ENCODE measurements at regions not wholly inside any gene's neighbourhood (a gene's known extent, or its start where the extent isn't known, plus 50 kb on each side); places are given as distances from the start of the nearest gene placed in this dataset.

DNA sequence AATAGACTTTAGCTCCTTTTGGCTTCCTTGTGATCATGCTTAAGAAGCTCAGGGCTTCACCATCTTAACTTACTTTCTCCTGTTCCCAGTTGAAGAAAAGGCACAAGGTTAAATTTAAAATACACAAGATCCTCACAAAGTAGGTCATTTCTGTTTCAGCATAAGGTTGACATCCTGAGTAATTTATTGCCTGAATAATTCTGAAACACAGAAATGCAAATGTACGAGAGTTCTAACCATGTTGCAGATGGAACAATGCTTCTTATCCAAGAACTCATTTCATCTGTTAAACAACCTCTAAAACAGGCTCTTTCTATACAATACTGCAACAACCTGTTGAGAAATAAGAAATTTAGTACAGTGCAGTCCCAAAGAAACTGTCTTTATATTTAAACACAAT lies 395.2 kb downstream of the BCL11A start:
- Histone ChIP-seq H4K5ac (ENCODE audit: insufficient read length, low read depth, low read length) (no peak overlapping the region), H2BK15ac (ENCODE audit: low read length) (no peak overlapping the region), H3K4me1 (replicated peaks in 1 of 4; ENCODE audit: control insufficient read depth in 3 of 4, insufficient read depth in 4 of 4, low read length in 3 of 4) (no peaks in the 10 kb centered on the region), H3K18ac (ENCODE audit: extremely low read depth, low read length) (no peak overlapping the region), H2BK12ac (ENCODE audit: low read depth, low read length) (no peak overlapping the region), H2BK120ac (replicated peaks; ENCODE audit: low read depth, low read length) (no peak overlapping the region), H3K79me1 (ENCODE audit: low read depth, low read length) (no peaks in the 10 kb centered on the region), H4K8ac (ENCODE audit: extremely low read depth, insufficient read depth, low read length) (no peak overlapping the region), H3K14ac (ENCODE audit: insufficient read length) (no peak overlapping the region), H3K4me3 (ENCODE audit: extremely low read depth in 1 of 4, insufficient read depth in 2 of 4, low read depth in 3 of 4, low read length in 4 of 4) (no peak overlapping the region), H2BK5ac (ENCODE audit: low read depth, low read length) (no peak overlapping the region), H3K27ac (ENCODE audit: low read depth, low read length) (no peak overlapping the region), H2AK5ac (ENCODE audit: low read depth, low read length) (no peak overlapping the region), H2AFZ (ENCODE audit: low read length) (no peak overlapping the region), H3K4ac (replicated peaks; ENCODE audit: insufficient read length, low read depth, low read length) (no peak overlapping the region), H4K20me1 (replicated peaks in 1 of 2; ENCODE audit: control insufficient read depth in 1 of 2, insufficient read depth in 2 of 2, low read length in 2 of 2) (no peaks in the 10 kb centered on the region), H3K27me3 (replicated peaks in 1 of 4; ENCODE audit: control insufficient read depth in 3 of 4, extremely low read depth in 1 of 4, insufficient read depth in 3 of 4, low read length in 3 of 4) (no peaks in the 10 kb centered on the region), H3K23ac (ENCODE audit: insufficient read length) (no peak overlapping the region), H2BK20ac (ENCODE audit: low read length) (no peak overlapping the region), H3K79me2 (ENCODE audit: control insufficient read depth in 1 of 2, insufficient read depth in 2 of 2, low read length in 2 of 2) (no peaks in the 10 kb centered on the region), H3K9me3 (ENCODE audit: insufficient read depth in 2 of 2, low read depth in 1 of 2, low read length in 1 of 2) (no peaks in the 10 kb centered on the region), H3K56ac (replicated peaks; ENCODE audit: insufficient read length, low read depth, low read length) (no peak overlapping the region), H3K4me2 (ENCODE audit: insufficient read depth in 1 of 2, low read depth in 2 of 2, low read length in 2 of 2) (no peak overlapping the region), H4K91ac (replicated peaks; ENCODE audit: insufficient read length, low read length) (no peak overlapping the region), H3K36me3 (ENCODE audit: control insufficient read depth in 2 of 4, insufficient read depth in 4 of 4, low read length in 3 of 4) (no peaks in the 10 kb centered on the region), H3K23me2 (ENCODE audit: low read depth, low read length) (no peaks in the 10 kb centered on the region), H3K9ac (replicated peaks in 1 of 4; ENCODE audit: extremely low read depth in 1 of 4, low read depth in 3 of 4, low read length in 3 of 4) (no peak overlapping the region)
- DNase-seq (ENCODE audit: low read depth in 1 of 2, low spot score in 2 of 2) (no peak), FAIRE-seq (no peak)
- WGBS, 2 experiments (ENCODE audit: extremely low coverage in 1 of 2, insufficient coverage in 1 of 2, insufficient read length in 1 of 2, insufficient replicate concordance in 2 of 2, low coverage in 1 of 2, low lambda C conversion rate in 2 of 2, missing lambda C conversion rate in 1 of 2) = 100% methylated on average over 1 of the region's 1 CpG; no CpG with 5 or more reads in 1 of the 2 experiments
- POLR2A ChIA-PET (ENCODE audit: partially characterized antibody) = no interaction called here
- CTCF ChIA-PET (ENCODE audit: partially characterized antibody) = no interaction called here
- TF ChIP-seq RFX5 (IDR thresholded peaks at IDR 0.05; ENCODE audit: borderline replicate concordance, low read depth, low read length) = no peak
- TF ChIP-seq TBP (IDR thresholded peaks at IDR 0.05; ENCODE audit: low read depth, low read length) = no peak
- TF ChIP-seq, protein P1, sequence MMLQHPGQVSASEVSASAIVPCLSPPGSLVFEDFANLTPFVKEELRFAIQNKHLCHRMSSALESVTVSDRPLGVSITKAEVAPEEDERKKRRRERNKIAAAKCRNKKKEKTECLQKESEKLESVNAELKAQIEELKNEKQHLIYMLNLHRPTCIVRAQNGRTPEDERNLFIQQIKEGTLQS (IDR thresholded peaks at IDR 0.05; ENCODE audit: insufficient read depth, low read depth, low read length) = no peak
- no peak for TF ChIP-seq TEAD4 (IDR thresholded peaks at IDR 0.05; ENCODE audit: low read depth, low read length)
- TF ChIP-seq EP300 (IDR thresholded peaks at IDR 0.05; ENCODE audit: borderline replicate concordance in 1 of 2, low read depth in 2 of 2, low read length in 2 of 2) = no peak
- no peak for TF ChIP-seq RBBP5 (IDR thresholded peaks at IDR 0.05; ENCODE audit: borderline replicate concordance, low read depth, low read length)
- no peak for TF ChIP-seq NANOG (IDR thresholded peaks at IDR 0.05; ENCODE audit: insufficient read depth, low read depth, low read length, poor library complexity, severe bottlenecking)
- TF ChIP-seq TAF7 (optimal IDR thresholded peaks at IDR 0.05; ENCODE audit: borderline replicate concordance, low read depth, low read length) = no peak
- TF ChIP-seq PHF8 (conservative IDR thresholded peaks at IDR 0.05; ENCODE audit: low read depth, low read length) = no peak
- TF ChIP-seq YY1 (IDR thresholded peaks at IDR 0.05; ENCODE audit: low read depth, low read length) = no peak
- TF ChIP-seq CBX5 (IDR thresholded peaks at IDR 0.05; ENCODE audit: low read depth, low read length) = no peak
- no peak for TF ChIP-seq KDM5A (IDR thresholded peaks at IDR 0.05; ENCODE audit: low read length)
- TF ChIP-seq FOSL1 (IDR thresholded peaks at IDR 0.05; ENCODE audit: insufficient read depth, low read depth, low read length) = no peak
- no peak for TF ChIP-seq CHD1 (IDR thresholded peaks at IDR 0.05; ENCODE audit: low read depth, low read length)
- TF ChIP-seq KDM1A (IDR thresholded peaks at IDR 0.05; ENCODE audit: borderline replicate concordance, low read length) = no peak
